HepG2 (cell line): ENCODE measurements at regions not wholly inside any gene's neighbourhood (a gene's known extent, or its start where the extent isn't known, plus 50 kb on each side); places are given as distances from the start of the nearest gene placed in this dataset.

Experiments used
- ATAC-seq: fragments of 200-7000 bp; cut with Tn5 transposase; 3 replicates; pipeline ENCODE4 v1.9.1; 2020; ENCODE audit warnings: mild to moderate bottlenecking, moderate library complexity
- BruUV-seq: library from RNA; stranded (reverse); fragments of 400-500 nt; replicated peaks from 2 replicates; lab custom pipeline; 2021; lab: Mats Ljungman, UMichigan
- CTCF ChIA-PET: fragments of 300-600 bp; formaldehyde crosslinking; extraction: SDS; loops from one replicate; lab custom pipeline; 2021; ENCODE audit warnings: low total read pairs, inconsistent platforms, low intra/inter-chr PET ratio; lab: Yijun Ruan, JAX
- POLR2A ChIA-PET: fragments of 350-600 bp; sonication (Branson Sonifier 250); formaldehyde crosslinking; loops from one replicate; lab custom pipeline; 2020; ENCODE audit warnings: antibody characterized with exemption, inconsistent platforms; lab: Yijun Ruan, JAX
- DNase-seq: peaks from one replicate; pipeline ENCODE4 v3.0.0-alpha.2; 2015; ENCODE audit warnings: low spot score
- FAIRE-seq: peaks from 3 replicates; lab custom pipeline; 2011; peaks lifted over from hg19 to GRCh38; lab: Jason Lieb, UNC
- H2AFZ ChIP-seq: one replicate; pipeline ENCODE4 v1.6.1; 2011; ENCODE audit warnings: low read length, inconsistent platforms
- H3K27ac ChIP-seq: fragments of 300-600 bp; 3 replicates; pipeline ENCODE4 v1.8.0; 2011; ENCODE audit warnings: mixed run types, mild to moderate bottlenecking, mixed read lengths, low read length, inconsistent platforms; ENCODE audit not compliant: insufficient read depth; ENCODE audit errors: extremely low read length
- H3K27me3 ChIP-seq, 2 experiments: fragments of 200-600 bp in 1 of 2; 2 replicates in 1 of 2; 3 replicates in 1 of 2; pipeline versions ENCODE4 v1.6.0 to v1.8.0; 2011; ENCODE audit warnings: low read length in 2 of 2, mild to moderate bottlenecking in 2 of 2, moderate library complexity in 2 of 2, inconsistent platforms in 1 of 2; ENCODE audit not compliant: insufficient read depth in 2 of 2, control insufficient read depth in 1 of 2
- H3K36me3 ChIP-seq, 2 experiments: fragments of 200-600 bp in 1 of 2; replicated peaks in 1 of 2; 2 replicates in 1 of 2; 3 replicates in 1 of 2; pipeline versions ENCODE4 v1.5.1 to v1.8.0; 2011; ENCODE audit warnings: low read length in 2 of 2, inconsistent platforms in 1 of 2; ENCODE audit not compliant: insufficient read depth in 2 of 2, control insufficient read depth in 1 of 2
- H3K4me1 ChIP-seq: 2 replicates; pipeline ENCODE4 v1.5.1; 2012; ENCODE audit warnings: low read length, inconsistent platforms; ENCODE audit not compliant: insufficient read depth
- H3K4me2 ChIP-seq: 2 replicates; pipeline ENCODE4 v1.6.0; 2011; ENCODE audit warnings: low read depth, low read length, inconsistent platforms
- H3K4me3 ChIP-seq, 3 experiments: fragments of 200-600 bp in 1 of 3; sonication (generic), shearing (Covaris generic) in 1 of 3; replicated peaks in 1 of 3; 2 replicates each; pipeline ENCODE4 v1.5.1; 2011 to 2016; ENCODE audit warnings: low read length in 3 of 3, inconsistent platforms in 2 of 3, low read depth in 2 of 3, mild to moderate bottlenecking in 2 of 3, control low read depth in 1 of 3, mixed read lengths in 1 of 3; ENCODE audit not compliant: insufficient read depth in 1 of 3
- H3K79me2 ChIP-seq: one replicate; pipeline ENCODE4 v1.6.1; 2011; ENCODE audit warnings: low read length, inconsistent platforms; ENCODE audit not compliant: insufficient read depth
- H3K9ac ChIP-seq: 2 replicates; pipeline ENCODE4 v1.6.0; 2011; ENCODE audit warnings: mild to moderate bottlenecking, low read depth, low read length, inconsistent platforms; ENCODE audit not compliant: insufficient read depth
- H3K9me3 ChIP-seq: 2 replicates; pipeline ENCODE4 v1.5.1; 2012; ENCODE audit warnings: mild to moderate bottlenecking, low read length
- H4K20me1 ChIP-seq: 2 replicates; pipeline ENCODE4 v1.6.0; 2011; ENCODE audit warnings: inconsistent platforms, mild to moderate bottlenecking, low read length, moderate library complexity; ENCODE audit not compliant: insufficient read depth
- CEBPB ChIP-seq: IDR thresholded peaks from 2 replicates; pipeline ENCODE4 v1.6.1; 2011; ENCODE audit warnings: low read depth, low read length, improper control_type of control experiment, borderline replicate concordance
- KLF13 ChIP-seq: sonication (generic); formaldehyde crosslinking; IDR thresholded peaks from 2 replicates; pipeline ENCODE4 v1.4.0; 2020; ENCODE audit warnings: mild to moderate bottlenecking, missing genetic modification reagents
- KLF9 ChIP-seq: IDR thresholded peaks from 2 replicates; pipeline ENCODE4 v1.6.1; 2016; ENCODE audit warnings: low read depth
- LCORL ChIP-seq, 2 experiments: fragments of 450-650 bp in 1 of 2; sonication (generic) in 1 of 2; formaldehyde crosslinking in 1 of 2; IDR thresholded peaks; 2 replicates each; pipeline versions ENCODE4 v1.5.0 to v1.6.1; 2017 to 2020; ENCODE audit warnings: antibody characterized with exemption in 1 of 2, missing genetic modification reagents in 1 of 2
- PAWR ChIP-seq: sonication (generic); formaldehyde crosslinking; IDR thresholded peaks from 2 replicates; pipeline ENCODE4 v1.4.0; 2020; ENCODE audit warnings: missing genetic modification reagents, mild to moderate bottlenecking, borderline replicate concordance
- STAG1 ChIP-seq: sonication (generic); formaldehyde crosslinking; IDR thresholded peaks from 2 replicates; pipeline ENCODE4 v1.4.0; 2020; ENCODE audit warnings: missing genetic modification reagents
- ZNF503 ChIP-seq: sonication (generic); formaldehyde crosslinking; IDR thresholded peaks from 2 replicates; pipeline ENCODE4 v1.4.0; 2020; ENCODE audit warnings: missing genetic modification reagents
- ZNF704 ChIP-seq: sonication (generic); formaldehyde crosslinking; IDR thresholded peaks from 2 replicates; pipeline ENCODE4 v1.8.1; 2023; ENCODE audit warnings: mild to moderate bottlenecking, inconsistent platforms, moderate library complexity, missing genetic modification reagents, borderline replicate concordance
- WGBS: methylation state at CpG from one replicate; pipeline ENCODE4 v1.1.6; 2017; ENCODE audit warnings: low lambda C conversion rate; 5-methylcytosine and 5-hydroxymethylcytosine counted together
- in situ Hi-C: cut with HindIII; loops from 2 replicates; pipeline ENCODE4 v1.10.0; 2017; ENCODE audit warnings: low pct_unique_long_range_greater_than_20kb; ENCODE audit not compliant: extremely low pct_ligation_motif_present
- intact Hi-C: fragments of 100-400 bp; cut with micrococcal nuclease; formaldehyde crosslinking; loops from one replicate; pipeline ENCODE4 v1.10.0; 2022; ENCODE audit not compliant: unreplicated experiment

- no peaks in the 10 kb centered on the region for H3K9me3 ChIP-seq
- POLR2A ChIA-PET: no interaction called here
- no peaks in the 10 kb centered on the region for H3K36me3 ChIP-seq
- no peaks in the 10 kb centered on the region for H3K27me3 ChIP-seq
- no TSS peak for BruUV-seq
- in situ Hi-C loops: no loop called here
- ATAC-seq: no peak
- no peak for TF ChIP-seq KLF13
- TF ChIP-seq CEBPB: no peak
- TF ChIP-seq STAG1 (CRISPR knock-in tag): no peak
- intact Hi-C loops: no loop called here
- no peak overlapping the region for H3K4me2 ChIP-seq
- DNase-seq: no peak
- CTCF ChIA-PET: no interaction called here
- H2AFZ ChIP-seq: no peak overlapping the region
- no peak overlapping the region for H3K9ac ChIP-seq
- no peak overlapping the region for H3K27ac ChIP-seq
- no peak for FAIRE-seq
- no peak overlapping the region for H3K4me3 ChIP-seq
- no peaks in the 10 kb centered on the region for H4K20me1 ChIP-seq
- H3K4me1 ChIP-seq: no peaks in the 10 kb centered on the region
- no peaks in the 10 kb centered on the region for H3K79me2 ChIP-seq
Measured at GRCh38 chr10:43763846-43764245, 115.2 kb upstream of the ZNF32 start.

- Histone ChIP-seq H3K4me3 (no peak overlapping the region), H3K79me2 (no peaks in the 10 kb centered on the region), H4K20me1 (no peaks in the 10 kb centered on the region), H2AFZ (no peak overlapping the region), H3K27me3 (no peaks in the 10 kb centered on the region), H3K36me3 (no peaks in the 10 kb centered on the region), H3K4me1 (no peaks in the 10 kb centered on the region), H3K9ac (no peak overlapping the region), H3K27ac (no peak overlapping the region), H3K4me2 (no peak overlapping the region), H3K9me3 (no peaks in the 10 kb centered on the region)
- FAIRE-seq (no peak), ATAC-seq (no peak), DNase-seq (no peak)
- ChIA-PET CTCF (no interaction called here), POLR2A (no interaction called here)
- no TSS peak for BruUV-seq
- WGBS: 48% methylated on average over 10 of the region's 10 CpGs
- in situ Hi-C loops: no loop called here
- TF ChIP-seq KLF9 (CRISPR knock-in tag): no peak
- no peak for TF ChIP-seq LCORL (IDR thresholded peaks at IDR 0.05)
- no peak for TF ChIP-seq LCORL (CRISPR knock-in tag; IDR thresholded peaks at IDR 0.05)
- TF ChIP-seq ZNF503 (CRISPR knock-in tag): no peak
- no peak for TF ChIP-seq PAWR
- TF ChIP-seq ZNF704: no peak
- TF ChIP-seq, all 625 proteins: peak for 0
- intact Hi-C loops: no loop called here
Measured at GRCh38 chr10:43760514-43760913, 111.8 kb upstream of the ZNF32 start.
